Choroid plexus epithelial cell (primary cell): ENCODE measurements at regions not wholly inside any gene's neighbourhood (a gene's known extent, or its start where the extent isn't known, plus 50 kb on each side); places are given as distances from the start of the nearest gene placed in this dataset.

Source experiments
- DNase-seq: peaks from one replicate; pipeline ENCODE4 v3.0.0-alpha.2; 2010; ENCODE audit warnings: low read depth
- H3K4me3 ChIP-seq: 2 replicates; pipeline ENCODE4 v1.5.1; 2011; ENCODE audit warnings: low read depth, mild to moderate bottlenecking, control low read depth, low read length, moderate library complexity
- TF ChIP-seq, protein P1 (sequence below): conservative IDR thresholded peaks from 2 replicates; pipeline ENCODE4 v1.5.1; 2011; ENCODE audit warnings: low read depth, mild to moderate bottlenecking, control low read depth, inconsistent platforms, low read length, moderate library complexity

DNA sequence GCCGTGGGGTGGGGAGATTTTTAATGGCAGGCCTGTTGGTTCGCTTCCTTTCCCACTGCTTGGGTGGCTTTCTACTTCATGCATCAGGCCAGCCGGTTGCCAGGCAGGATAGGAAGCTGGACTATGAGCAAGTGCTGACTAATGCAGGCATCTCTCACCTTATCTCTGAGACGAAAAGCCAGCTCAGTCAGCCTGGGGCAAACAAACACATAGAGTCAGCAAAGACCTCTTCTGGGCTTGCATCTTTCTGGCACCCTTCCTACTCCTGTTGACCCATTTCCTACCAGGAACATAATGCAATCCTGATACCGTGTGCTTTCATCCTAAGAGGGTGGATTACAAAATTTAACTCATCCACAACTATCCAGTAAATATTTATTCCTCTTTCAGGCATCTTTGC, 416.6 kb upstream of the MEX3C start:
- peak; percentile 68 for DNase-seq
- no peak overlapping the region for H3K4me3 ChIP-seq
- TF ChIP-seq, protein P1, sequence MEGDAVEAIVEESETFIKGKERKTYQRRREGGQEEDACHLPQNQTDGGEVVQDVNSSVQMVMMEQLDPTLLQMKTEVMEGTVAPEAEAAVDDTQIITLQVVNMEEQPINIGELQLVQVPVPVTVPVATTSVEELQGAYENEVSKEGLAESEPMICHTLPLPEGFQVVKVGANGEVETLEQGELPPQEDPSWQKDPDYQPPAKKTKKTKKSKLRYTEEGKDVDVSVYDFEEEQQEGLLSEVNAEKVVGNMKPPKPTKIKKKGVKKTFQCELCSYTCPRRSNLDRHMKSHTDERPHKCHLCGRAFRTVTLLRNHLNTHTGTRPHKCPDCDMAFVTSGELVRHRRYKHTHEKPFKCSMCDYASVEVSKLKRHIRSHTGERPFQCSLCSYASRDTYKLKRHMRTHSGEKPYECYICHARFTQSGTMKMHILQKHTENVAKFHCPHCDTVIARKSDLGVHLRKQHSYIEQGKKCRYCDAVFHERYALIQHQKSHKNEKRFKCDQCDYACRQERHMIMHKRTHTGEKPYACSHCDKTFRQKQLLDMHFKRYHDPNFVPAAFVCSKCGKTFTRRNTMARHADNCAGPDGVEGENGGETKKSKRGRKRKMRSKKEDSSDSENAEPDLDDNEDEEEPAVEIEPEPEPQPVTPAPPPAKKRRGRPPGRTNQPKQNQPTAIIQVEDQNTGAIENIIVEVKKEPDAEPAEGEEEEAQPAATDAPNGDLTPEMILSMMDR: no peak

DNA sequence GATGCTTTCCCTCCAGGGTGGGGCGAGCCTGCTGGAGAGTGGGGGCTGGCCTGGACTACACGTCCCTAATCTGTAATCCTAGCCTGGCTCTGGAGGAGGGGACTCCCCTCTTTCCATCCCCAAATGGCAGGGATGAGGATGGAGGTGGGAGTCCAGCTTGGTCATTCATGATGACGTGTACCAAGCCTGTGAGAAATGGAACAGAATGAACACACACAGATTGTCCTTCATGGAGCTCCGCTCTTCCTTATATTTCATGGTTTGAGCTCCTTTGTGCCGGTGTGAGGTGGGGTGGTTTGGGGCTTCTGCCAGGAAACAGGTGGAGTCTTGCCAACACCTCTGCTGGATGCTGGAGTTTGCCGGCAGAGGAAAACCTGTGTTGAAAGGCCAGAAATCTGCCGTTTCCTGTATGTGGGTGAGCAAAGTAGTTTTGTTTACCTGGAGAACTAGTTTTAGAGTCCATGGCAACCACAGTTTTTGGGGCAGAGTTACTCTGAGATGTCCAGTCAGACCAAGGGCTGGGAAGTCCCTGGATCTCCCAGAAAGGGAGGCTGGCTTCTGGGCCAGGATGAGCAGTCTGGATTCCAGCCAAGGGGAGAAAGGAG, 417.6 kb upstream of the MEX3C start:
- no peak overlapping the region for H3K4me3 ChIP-seq
- TF ChIP-seq, protein P1: no peak
- DNase-seq: peak; percentile 26

DNA sequence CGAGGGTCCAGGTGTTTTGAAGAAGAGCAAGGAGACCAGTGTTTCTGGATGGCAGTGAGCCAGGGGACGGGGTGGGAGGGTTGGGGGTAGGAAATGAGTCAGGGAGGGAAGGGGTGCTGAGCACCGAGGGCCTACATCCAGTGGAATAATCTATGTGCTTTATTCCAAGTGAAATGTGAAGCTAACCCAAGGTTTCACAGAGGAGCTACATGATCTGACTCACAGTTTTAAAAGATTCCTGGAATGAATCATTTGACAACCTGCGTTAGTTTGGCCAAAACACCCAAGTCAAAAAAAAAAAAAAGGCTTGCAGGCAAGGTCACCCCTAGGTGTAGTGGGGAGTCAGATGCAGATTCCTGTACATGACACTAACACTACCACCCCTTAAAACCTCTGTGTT, 419.7 kb upstream of the MEX3C start:
- H3K4me3 ChIP-seq: no peak overlapping the region
- peak; percentile 25 for DNase-seq
- TF ChIP-seq, protein P1: no peak

DNA sequence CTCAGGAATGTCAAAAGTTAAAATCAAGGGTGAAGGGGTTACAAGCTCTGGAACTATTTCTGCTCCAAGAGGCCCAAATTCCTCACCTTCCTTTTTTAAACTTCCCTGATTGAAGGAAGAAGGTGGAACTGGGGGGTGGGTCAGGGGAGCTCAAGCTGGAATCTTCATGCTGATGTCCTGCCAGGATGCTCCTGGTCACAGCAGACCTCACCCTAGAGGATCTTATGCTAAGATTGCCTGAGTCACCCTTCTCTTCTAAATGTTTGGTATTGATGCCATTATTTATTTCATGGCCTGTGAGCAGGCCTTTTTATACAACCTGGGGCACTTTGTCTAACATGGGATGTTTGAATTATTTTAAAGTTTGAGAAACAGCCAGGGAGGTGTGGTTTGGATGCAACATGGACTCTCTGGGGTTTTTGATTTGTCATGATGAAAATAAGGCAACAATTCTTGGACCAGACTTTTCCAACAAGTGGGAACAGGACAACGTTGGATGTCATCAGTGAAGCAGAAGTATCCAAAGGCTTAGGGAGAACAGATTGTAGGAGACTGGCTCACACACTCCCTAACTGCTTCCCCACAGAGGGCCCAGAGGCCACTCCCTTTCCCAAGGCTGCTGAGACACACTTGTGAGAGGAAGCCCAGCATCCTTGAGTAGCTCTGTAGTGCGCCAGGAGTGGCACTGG, 420.2 kb upstream of the MEX3C start:
- TF ChIP-seq, protein P1: no peak
- no peak overlapping the region for H3K4me3 ChIP-seq
- DNase-seq: no peak

DNA sequence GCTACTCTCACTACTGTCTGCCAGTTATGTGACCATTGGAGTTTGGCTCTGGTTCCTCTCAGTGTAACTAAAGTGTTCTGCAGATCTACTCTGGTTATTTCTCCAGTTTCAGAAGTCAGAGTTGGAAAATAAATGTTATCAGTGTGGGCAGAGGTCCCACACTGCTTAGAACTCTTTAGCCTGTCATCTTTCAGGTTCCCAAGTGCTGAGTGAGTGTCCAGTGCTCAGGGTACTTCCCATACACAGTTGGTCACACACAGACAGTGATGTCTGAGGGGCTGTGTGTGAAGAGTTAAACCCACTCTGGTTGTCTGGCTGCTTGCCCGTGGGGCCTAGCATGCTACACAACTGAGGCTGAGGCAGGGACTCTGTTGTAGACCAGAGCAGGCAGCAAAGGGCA, 421.8 kb upstream of the MEX3C start:
- DNase-seq: no peak
- no peak overlapping the region for H3K4me3 ChIP-seq
- TF ChIP-seq, protein P1: no peak

DNA sequence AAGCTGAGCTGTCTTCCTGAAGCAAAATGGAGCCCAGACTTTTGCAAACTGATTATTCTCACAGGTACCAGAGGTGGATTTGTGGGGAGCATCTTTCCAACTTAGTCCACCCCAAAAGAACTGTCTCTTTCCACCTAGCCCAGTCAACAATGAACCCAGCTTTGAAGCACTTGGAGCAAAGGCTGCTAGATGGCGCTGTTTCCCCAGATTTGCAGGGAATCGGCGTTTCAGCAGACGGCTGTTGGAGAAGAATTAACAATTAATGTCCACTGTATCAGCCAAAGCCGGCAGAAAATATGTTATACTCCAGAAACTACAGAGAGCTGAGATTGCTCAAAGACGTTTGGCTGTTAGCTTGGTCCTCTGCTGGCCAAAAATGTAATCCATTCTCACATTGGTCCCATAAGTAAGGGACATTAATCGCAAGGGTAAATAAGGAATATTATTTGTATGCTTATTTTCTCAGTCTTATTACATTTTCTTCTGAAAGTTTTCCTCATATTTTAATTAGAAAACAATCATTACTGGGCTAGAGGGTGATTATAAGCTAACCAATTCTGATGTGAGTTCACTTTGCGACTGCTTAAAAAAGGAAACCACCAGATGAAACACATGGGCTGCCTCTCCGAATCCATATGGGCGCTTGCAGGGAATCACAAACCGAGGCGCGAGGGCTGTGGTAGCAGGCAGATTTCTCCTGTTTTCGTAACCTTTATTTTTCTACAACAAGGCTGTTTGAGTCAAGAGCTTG, 423.8 kb upstream of the MEX3C start:
- peak; percentile 75 for DNase-seq
- TF ChIP-seq, protein P1: peak; percentile 88

DNA sequence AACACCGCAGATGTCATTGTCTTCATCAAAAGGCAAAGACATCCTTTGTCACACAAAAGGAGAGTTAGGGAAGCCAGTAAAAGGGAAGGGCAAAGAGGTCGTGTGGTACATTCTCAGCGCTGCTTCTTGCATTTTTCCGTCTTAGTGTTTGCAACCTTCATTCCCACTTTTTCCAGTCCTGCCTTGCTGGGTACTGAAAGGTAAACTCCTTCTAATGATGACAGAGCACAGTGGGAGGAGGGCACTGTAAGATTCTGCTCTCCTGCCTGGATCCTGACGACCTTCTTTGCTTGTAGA, 424.3 kb upstream of the MEX3C start:
- TF ChIP-seq, protein P1: no peak
- no peak overlapping the region for H3K4me3 ChIP-seq
- DNase-seq: no peak

More for the DNA sequence above, 423.8 kb upstream of the MEX3C start:
- H3K4me3 ChIP-seq: no peak overlapping the region
